ENCODE measurements at regions not wholly inside any gene's neighbourhood (a gene's known extent, or its start where the extent isn't known, plus 50 kb on each side); places are given as distances from the start of the nearest gene placed in this dataset.

DNA sequence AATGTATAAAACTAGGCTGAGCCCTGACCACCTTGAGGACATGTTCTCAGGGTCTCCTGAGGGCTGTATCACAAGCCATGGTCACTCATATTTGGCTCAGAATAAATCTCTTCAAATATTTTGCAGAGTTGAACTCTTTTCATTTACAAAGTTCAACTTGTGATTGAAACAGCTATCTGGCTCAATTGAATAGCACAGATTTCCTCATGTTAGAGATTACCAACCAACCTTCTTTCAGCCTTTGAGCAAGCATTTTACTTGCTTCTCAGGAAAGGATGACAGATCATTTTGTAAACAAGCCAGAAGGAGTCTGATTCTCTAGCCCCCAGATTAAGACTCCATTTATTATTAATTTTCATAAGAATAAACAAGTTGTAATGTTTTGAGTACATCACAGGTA, 111.0 kb upstream of the DOK5 start:
- TF ChIP-seq CTCF (IDR thresholded peaks at IDR 0.05; ENCODE audit: low read depth), result no peak

- TF ChIP-seq CTCF (IDR thresholded peaks at IDR 0.05; ENCODE audit: low read depth), result no peak
Observed at GRCh38 chr20:54364919-54365318, 110.5 kb upstream of the DOK5 start.

DNA sequence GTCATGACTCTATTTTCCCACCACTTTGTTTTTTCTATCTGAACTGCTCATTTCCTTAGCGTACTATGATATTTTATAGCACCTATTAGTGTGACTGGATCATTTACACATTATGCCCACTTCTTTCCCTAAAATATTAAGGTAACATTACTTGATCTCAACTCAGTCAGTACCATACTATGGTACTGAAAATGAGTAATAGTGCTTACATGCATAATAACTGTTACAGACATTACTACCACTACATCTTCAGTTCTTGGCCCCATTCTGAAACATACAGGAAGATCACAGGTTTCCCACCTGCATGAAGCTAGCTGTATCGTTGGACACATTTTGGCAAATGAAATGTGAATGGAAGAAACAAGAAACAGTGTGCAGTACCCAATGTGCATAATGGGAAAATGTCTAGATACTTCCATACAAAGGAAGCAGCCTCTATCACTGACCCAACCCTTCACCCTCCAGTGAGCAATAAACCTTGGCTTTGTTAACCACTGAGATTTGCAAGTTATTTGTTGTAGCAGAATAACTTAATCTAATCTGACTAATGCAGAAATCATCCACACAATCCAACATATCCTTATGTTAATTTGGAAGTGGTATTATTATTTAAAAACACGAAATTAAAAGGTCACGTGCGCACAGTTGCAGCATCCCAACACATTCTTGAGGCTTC, 108.6 kb upstream of the DOK5 start:
- no peak for TF ChIP-seq CTCF (IDR thresholded peaks at IDR 0.05; ENCODE audit: low read depth)

DNA sequence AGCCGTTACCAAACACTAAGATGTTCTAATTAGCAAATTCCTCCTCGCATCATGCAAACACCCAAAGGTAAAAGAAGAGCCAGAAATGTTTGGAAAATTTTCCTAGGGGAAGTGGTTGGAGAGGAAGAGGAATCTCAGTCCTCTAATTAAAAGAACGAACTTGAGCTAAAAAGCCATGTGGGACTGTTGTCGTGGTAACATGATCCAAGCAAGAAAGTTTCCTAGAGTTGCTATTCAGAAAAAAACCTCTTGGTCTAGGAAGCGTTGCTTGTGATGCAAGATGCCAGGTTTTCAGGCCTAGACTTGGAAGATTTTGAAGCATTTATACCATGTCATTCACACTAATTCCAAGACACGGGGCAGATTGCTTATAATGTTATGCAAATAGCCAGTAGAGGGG, 106.8 kb upstream of the DOK5 start:
- TF ChIP-seq CTCF (IDR thresholded peaks at IDR 0.05; ENCODE audit: low read depth), result no peak

DNA sequence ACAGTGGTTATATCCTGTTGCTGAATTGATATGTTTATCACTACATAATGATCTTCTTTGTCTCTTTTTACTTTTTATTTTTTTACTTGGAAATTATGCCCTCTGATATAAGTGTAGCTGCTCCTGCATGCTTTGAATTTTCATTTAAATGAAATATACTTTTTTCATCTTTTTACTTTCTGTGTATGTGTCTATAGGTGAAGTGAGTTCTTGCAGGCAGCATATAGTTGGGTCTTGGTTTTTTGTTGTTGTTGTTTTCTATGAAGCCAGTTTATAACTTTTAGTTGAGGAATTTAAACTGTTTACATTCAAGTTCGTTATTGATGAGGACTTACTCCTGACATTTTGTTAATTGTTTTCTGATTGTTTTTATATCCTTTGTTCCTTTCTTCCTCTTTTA, 103.1 kb upstream of the DOK5 start:
- TF ChIP-seq CTCF (IDR thresholded peaks at IDR 0.05; ENCODE audit: low read depth), result no peak

GRCh38 chr20:54377992-54378773, 97.2 kb upstream of the DOK5 start:
- no peak for TF ChIP-seq CTCF (IDR thresholded peaks at IDR 0.05; ENCODE audit: low read depth)

DNA sequence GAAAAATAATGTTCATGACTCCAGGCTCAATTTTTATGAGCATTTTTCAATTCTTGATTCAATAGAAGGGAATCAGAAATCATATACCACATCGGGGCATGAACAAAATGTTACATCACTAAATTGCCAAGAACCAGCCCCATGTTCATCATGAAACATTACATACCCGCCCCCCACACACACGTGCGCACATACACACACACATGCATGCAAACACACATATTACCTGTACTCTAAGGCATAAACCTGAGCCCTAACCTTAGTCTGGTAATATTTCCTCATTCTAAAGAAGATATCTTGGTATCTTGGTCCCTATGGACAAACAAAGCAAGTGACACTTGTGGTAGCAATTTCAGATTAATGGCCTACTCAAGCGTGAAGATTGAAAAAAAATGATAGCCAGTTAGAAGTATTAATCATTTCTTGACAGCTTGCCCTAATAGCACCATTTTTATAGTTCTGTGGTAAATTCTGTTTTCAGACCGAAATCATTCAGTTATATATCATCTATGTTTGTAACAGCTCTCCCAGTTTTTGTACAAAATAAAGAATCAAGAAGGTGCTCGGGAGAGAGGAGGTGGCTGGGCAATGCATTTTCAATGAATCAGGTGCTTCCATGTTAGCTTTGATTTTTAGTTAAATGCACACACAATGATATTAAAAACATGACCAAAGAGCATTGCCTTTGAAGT, 95.4 kb upstream of the DOK5 start:
- no peak for TF ChIP-seq CTCF (IDR thresholded peaks at IDR 0.05; ENCODE audit: low read depth)
